GM12873 (cell line): ENCODE measurements at regions not wholly inside any gene's neighbourhood (a gene's known extent, or its start where the extent isn't known, plus 50 kb on each side); places are given as distances from the start of the nearest gene placed in this dataset.

Source experiments
- TF ChIP-seq, protein P1 (sequence below): IDR thresholded peaks from 2 replicates; pipeline ENCODE4 v1.5.1; 2012; ENCODE audit warnings: low read depth, mild to moderate bottlenecking, moderate library complexity, low read length, control low read depth; ENCODE audit not compliant: insufficient read depth; ENCODE audit errors: missing control alignments

DNA sequence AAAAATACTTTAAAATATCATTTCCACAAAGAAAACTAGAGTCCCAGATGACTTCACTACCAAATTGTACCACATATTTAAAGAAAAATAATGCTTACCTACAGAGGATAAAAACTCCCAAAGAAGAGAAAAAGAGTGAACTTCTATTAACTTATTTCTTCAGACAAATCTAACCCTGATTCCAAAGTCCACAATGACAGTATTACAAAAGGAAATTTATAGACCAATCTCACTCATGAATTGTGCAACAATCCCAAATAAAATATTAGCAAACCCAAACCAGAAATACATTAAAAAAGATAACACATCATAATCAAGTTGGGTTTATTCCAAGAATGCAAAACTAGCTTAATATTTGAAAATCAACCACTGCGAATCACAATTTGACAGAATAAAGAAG, 161.4 kb upstream of the GALNT2 start:
- TF ChIP-seq, protein P1, sequence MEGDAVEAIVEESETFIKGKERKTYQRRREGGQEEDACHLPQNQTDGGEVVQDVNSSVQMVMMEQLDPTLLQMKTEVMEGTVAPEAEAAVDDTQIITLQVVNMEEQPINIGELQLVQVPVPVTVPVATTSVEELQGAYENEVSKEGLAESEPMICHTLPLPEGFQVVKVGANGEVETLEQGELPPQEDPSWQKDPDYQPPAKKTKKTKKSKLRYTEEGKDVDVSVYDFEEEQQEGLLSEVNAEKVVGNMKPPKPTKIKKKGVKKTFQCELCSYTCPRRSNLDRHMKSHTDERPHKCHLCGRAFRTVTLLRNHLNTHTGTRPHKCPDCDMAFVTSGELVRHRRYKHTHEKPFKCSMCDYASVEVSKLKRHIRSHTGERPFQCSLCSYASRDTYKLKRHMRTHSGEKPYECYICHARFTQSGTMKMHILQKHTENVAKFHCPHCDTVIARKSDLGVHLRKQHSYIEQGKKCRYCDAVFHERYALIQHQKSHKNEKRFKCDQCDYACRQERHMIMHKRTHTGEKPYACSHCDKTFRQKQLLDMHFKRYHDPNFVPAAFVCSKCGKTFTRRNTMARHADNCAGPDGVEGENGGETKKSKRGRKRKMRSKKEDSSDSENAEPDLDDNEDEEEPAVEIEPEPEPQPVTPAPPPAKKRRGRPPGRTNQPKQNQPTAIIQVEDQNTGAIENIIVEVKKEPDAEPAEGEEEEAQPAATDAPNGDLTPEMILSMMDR: no peak

DNA sequence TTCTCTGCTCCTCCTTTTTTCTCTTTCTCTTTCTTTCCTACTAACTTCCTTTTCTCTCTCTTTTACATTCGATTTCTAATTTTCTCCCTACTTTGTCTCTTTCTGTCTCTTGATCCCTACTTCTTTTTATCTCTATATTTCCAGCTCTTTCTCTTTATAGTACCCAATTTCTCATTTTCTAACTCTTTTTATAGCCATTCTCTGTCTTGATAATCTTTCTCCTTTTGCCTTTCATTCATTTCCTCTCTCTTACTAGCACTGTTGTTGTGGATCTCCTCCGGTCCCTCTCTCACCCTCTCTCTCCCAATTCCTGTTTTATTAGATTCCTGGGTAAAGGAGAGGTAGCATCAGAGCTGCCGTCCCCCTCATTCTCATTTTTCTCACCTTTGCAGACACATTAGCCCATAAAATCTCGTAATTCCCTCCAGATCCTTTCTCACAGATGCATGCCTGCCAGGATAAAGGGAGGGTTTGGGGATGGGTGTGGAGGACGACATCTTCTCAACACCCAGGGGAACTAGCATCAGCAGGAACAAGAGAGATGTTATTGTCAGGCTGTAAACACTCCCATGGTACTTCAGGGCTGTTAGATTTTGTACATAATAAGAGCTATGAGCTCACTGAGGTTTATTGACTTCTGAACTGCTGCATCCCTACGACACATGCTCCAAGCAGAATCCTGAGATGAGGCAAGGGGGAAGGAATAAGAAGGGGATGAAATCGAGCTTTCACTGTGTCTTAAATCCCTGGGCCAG, 159.0 kb upstream of the GALNT2 start:
- TF ChIP-seq, protein P1: no peak

DNA sequence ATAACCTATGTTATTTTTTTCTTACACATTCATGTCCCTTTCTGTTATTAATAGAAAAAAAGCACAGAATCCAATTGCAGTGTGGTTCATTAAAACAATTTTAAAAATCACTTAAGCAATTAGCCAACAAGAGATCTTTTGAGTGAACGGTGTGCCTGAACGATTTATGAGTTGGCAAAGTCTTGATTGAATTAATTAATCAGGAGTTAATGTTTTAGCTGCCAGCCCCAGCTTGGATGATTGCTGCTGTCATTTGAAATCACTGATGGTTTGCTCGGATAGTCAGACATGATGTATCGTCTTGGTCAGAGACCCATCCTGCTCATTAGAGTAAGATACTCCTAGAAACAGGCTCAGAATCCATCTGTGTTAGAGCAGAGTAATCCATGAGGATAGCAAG, 158.3 kb upstream of the GALNT2 start:
- TF ChIP-seq, protein P1: no peak

DNA sequence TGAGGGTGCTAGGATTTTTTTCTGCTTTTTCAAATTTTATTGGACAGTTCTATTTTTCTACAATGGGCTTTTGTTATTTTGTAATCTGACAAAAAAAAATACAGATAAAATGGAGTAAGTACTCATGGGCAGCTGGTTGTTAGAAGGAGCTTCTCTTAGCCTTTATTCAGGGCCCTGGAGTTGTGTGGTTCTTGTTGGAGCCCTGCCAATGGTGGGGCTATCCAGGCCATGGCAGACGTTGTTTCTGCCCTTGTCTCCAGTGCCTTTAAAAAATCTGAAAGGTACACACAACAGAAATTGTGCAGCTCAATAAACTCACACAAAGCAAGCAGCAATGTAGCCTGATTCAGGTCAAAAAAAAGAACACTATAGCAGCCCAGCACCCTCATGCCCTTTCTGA, 153.5 kb upstream of the GALNT2 start:
- TF ChIP-seq, protein P1: no peak

DNA sequence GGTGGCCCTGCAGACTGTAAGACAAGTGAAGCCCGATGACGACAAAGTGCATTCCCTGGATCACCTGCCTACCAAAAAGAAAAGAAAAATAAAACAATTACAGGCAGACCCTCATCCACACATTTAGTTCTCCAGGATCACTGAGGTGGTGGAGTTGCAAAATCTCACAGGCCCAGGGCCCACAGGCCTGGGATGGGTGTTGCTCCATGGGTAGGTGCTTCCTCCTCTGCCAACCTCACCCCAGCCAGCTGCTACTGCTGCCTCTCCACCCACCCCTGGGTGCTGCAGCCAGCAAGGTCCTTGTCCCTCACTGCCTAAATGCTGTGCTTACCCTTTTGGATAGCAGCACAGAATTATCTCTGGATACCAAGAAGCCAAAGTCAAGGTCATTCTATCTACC, 146.4 kb upstream of the GALNT2 start:
- TF ChIP-seq, protein P1: no peak

DNA sequence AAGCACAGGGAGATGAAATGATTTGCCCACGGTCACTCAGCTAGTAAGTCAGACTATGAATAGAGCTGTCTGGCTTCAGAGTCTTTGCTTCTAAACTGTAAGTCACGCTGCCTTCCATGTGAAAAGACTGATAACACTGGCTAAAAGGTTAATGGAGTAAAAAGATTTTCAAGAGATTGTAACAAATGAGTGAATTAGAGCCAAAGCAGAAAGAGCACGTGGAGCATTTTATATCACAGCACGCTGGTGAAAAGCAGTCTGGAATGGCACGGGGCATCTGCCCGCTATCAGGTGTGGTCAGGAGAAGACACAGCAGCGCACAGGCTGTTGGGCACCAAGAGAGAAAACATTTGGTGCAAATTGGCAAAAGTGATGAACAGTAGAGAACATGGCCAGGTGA, 144.8 kb upstream of the GALNT2 start:
- TF ChIP-seq, protein P1: no peak

DNA sequence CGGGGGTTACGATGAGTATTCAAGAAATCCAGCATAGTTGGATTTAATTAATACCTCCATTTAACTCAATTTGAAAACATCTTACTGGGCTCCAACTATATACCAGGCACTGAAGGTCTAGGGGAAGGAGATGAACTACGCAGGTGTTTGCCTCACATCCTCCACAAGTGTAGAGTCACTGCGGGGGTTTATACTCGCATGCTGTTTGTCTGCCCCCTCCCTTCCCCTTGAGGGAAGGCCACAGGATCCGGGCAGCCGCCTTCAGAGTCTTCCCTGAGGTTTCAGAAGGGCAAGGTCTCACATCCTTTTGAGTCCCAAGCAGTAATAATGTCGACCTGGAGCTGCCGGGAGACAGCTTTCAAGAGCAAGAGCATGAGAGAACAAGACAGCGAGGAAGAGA, 142.4 kb upstream of the GALNT2 start:
- TF ChIP-seq, protein P1: no peak
